PC-9 (cell line): ENCODE measurements at regions not wholly inside any gene's neighbourhood (a gene's known extent, or its start where the extent isn't known, plus 50 kb on each side); places are given as distances from the start of the nearest gene placed in this dataset.

Experiments
- BruUV-seq: library from RNA; stranded (reverse); fragments of 400-500 nt; replicated peaks from 2 replicates; lab custom pipeline; 2021; lab: Mats Ljungman, UMichigan
- CTCF ChIA-PET: fragments of 300-600 bp; sonication (Branson Sonifier 250); formaldehyde crosslinking; loops from one replicate; lab custom pipeline; 2022; ENCODE audit warnings: antibody characterized with exemption; lab: Charles Lee
- POLR2A ChIA-PET: fragments of 300-600 bp; sonication (Branson Sonifier 250); formaldehyde crosslinking; loops from one replicate; lab custom pipeline; 2022; ENCODE audit warnings: antibody characterized with exemption; ENCODE audit not compliant: unreplicated experiment; lab: Charles Lee
- DNase-seq, 2 experiments: peaks; one replicate each; pipeline versions ENCODE4 v3.0.0 to v3.0.0-alpha.2; 2015 to 2022; ENCODE audit warnings: mixed read lengths in 1 of 2
- H2AFZ ChIP-seq: fragments of 200-600 bp; sonication (generic); 2 replicates; pipeline ENCODE4 v1.8.1; 2017; ENCODE audit warnings: antibody characterized with exemption
- H3F3A ChIP-seq: fragments of 200-600 bp; sonication (generic); 2 replicates; pipeline ENCODE4 v1.8.1; 2017; ENCODE audit warnings: antibody characterized with exemption, mild to moderate bottlenecking, low read depth; ENCODE audit not compliant: insufficient read depth
- H3K27ac ChIP-seq: fragments of 200-600 bp; sonication (generic); 2 replicates; pipeline ENCODE4 v1.6.1; 2016; ENCODE audit warnings: mixed run types
- H3K27me3 ChIP-seq: fragments of 200-600 bp; sonication (generic); 2 replicates; pipeline ENCODE4 v1.6.1; 2016; ENCODE audit warnings: low read depth, mixed run types; ENCODE audit not compliant: insufficient read depth
- H3K36me3 ChIP-seq: fragments of 200-600 bp; sonication (generic); 2 replicates; pipeline ENCODE4 v1.6.1; 2016; ENCODE audit warnings: low read depth, mixed run types
- H3K4me1 ChIP-seq: fragments of 200-600 bp; sonication (generic); replicated peaks from 2 replicates; pipeline ENCODE4 v1.6.1; 2016; ENCODE audit warnings: mixed run types; ENCODE audit not compliant: insufficient read depth
- H3K4me2 ChIP-seq: fragments of 200-600 bp; sonication (generic); 2 replicates; pipeline ENCODE4 v1.6.1; 2017; ENCODE audit warnings: mixed run types
- H3K4me3 ChIP-seq: fragments of 200-600 bp; sonication (generic); 2 replicates; pipeline ENCODE4 v1.6.1; 2016; ENCODE audit warnings: mixed run types
- H3K79me2 ChIP-seq: fragments of 200-600 bp; sonication (generic); 2 replicates; pipeline ENCODE4 v1.6.1; 2017; ENCODE audit warnings: low read depth, mixed run types
- H3K9me2 ChIP-seq: fragments of 200-600 bp; sonication (generic); 2 replicates; pipeline ENCODE4 v1.8.1; 2017; ENCODE audit warnings: mild to moderate bottlenecking; ENCODE audit not compliant: insufficient read depth
- H3K9me3 ChIP-seq: fragments of 200-600 bp; sonication (generic); 2 replicates; pipeline ENCODE4 v1.8.1; 2016; ENCODE audit warnings: low read depth; ENCODE audit not compliant: insufficient read depth
- H4K20me1 ChIP-seq: fragments of 200-600 bp; sonication (generic); 2 replicates; pipeline ENCODE4 v1.8.1; 2017; ENCODE audit not compliant: insufficient read depth
- CTCF ChIP-seq: fragments of 200-600 bp; sonication (generic); conservative IDR thresholded peaks from 2 replicates; pipeline ENCODE4 v1.6.1; 2017; ENCODE audit warnings: mixed run types, antibody characterized with exemption, mild to moderate bottlenecking, moderate library complexity
- EZH2 ChIP-seq: fragments of 200-600 bp; sonication (generic); IDR thresholded peaks from 2 replicates; pipeline ENCODE4 v1.8.0; 2017; ENCODE audit warnings: antibody characterized with exemption, low read depth
- intact Hi-C: fragments of 100-400 bp; cut with micrococcal nuclease; formaldehyde crosslinking; loops from one replicate; pipeline ENCODE4 v1.10.0; 2022; ENCODE audit not compliant: unreplicated experiment

- CTCF ChIA-PET, result no interaction called here
- TF ChIP-seq CTCF (no peak), EZH2 (no peak)
- DNase-seq, result no peak
These were observed 127.3 kb upstream of the PLEKHA5 start for GRCh38 chr12:19002216-19002615.

GRCh38 chr12:19003141-19003540 is 126.4 kb upstream of the PLEKHA5 start:
- Histone ChIP-seq H2AFZ (no peak overlapping the region), H3K9me2 (0 out of 2 replicates have a peak, but pooled peaks cover 3% of the 10 kb centered on the region), H3K4me1 (peaks cover 11% of the 10 kb centered on the region), H3K36me3 (no peaks in the 10 kb centered on the region), H3K4me3 (no peak overlapping the region), H3K9me3 (no peaks in the 10 kb centered on the region; the same call in 1 of the 2 replicates), H4K20me1 (no peaks in the 10 kb centered on the region), H3K79me2 (no peaks in the 10 kb centered on the region), H3K4me2 (no peak overlapping the region), H3F3A (no peaks in the 10 kb centered on the region), H3K27ac (no peak overlapping the region), H3K27me3 (no peaks in the 10 kb centered on the region)
- intact Hi-C loops, result loop anchor here (5.0 kb wide), 1 partner anchor 129 kb away; no protein-coding TSS in a partner anchor
- ChIA-PET CTCF (no interaction called here), POLR2A (no interaction called here)
- DNase-seq, result no peak
- BruUV-seq, result no TSS peak
- TF ChIP-seq EZH2 (no peak), CTCF (no peak)

More at GRCh38 chr12:19002216-19002615, 127.3 kb upstream of the PLEKHA5 start:
- Histone ChIP-seq H3K27me3 (no peaks in the 10 kb centered on the region), H3K4me2 (no peak overlapping the region), H4K20me1 (no peaks in the 10 kb centered on the region), H3K4me3 (no peak overlapping the region), H3K27ac (no peak overlapping the region), H3K79me2 (no peaks in the 10 kb centered on the region), H3K9me2 (no peaks in the 10 kb centered on the region), H3K9me3 (peaks cover under 1% of the 10 kb centered on the region; the same call in 1 of the 2 replicates), H2AFZ (no peak overlapping the region), H3K4me1 (peaks cover 11% of the 10 kb centered on the region), H3K36me3 (no peaks in the 10 kb centered on the region), H3F3A (no peaks in the 10 kb centered on the region)
- intact Hi-C loops, result loop anchor here (5.0 kb wide), 1 partner anchor 130 kb away; no protein-coding TSS in a partner anchor
- no TSS peak for BruUV-seq
- POLR2A ChIA-PET, result no interaction called here

- no peaks in the 10 kb centered on the region for H3K79me2 ChIP-seq
- no peak overlapping the region for H2AFZ ChIP-seq
- no peaks in the 10 kb centered on the region for H3K27me3 ChIP-seq
- intact Hi-C loops, result loop anchor here (5.0 kb wide), 1 partner anchor 128 kb away; no protein-coding TSS in a partner anchor
- H3K27ac ChIP-seq, result no peak overlapping the region
- no peak overlapping the region for H3K4me2 ChIP-seq
- H3K9me2 ChIP-seq, result 0 out of 2 replicates have a peak, but pooled peaks cover 5% of the 10 kb centered on the region
- H3K9me3 ChIP-seq, result no peaks in the 10 kb centered on the region; the same call in 1 of the 2 replicates
- ChIA-PET CTCF (no interaction called here), POLR2A (no interaction called here)
- no peaks in the 10 kb centered on the region for H4K20me1 ChIP-seq
- H3K4me3 ChIP-seq, result no peak overlapping the region
- no TSS peak for BruUV-seq
- no peaks in the 10 kb centered on the region for H3F3A ChIP-seq
- DNase-seq, result no peak
- H3K4me1 ChIP-seq, result peaks cover 11% of the 10 kb centered on the region
- TF ChIP-seq CTCF (no peak), EZH2 (no peak)
- no peaks in the 10 kb centered on the region for H3K36me3 ChIP-seq
These were observed 125.4 kb upstream of the PLEKHA5 start for GRCh38 chr12:19003987-19004619.
